NCI-H2081 (cell line): ENCODE measurements at regions not wholly inside any gene's neighbourhood (a gene's known extent, or its start where the extent isn't known, plus 50 kb on each side); places are given as distances from the start of the nearest gene placed in this dataset.
"Not testable (repeated sequence)": the region's sequence is repeated elsewhere in the genome, so short reads cannot be mapped to it uniquely, and the experiment has no call there.

Experiments
- DNase-seq, 2 experiments: peaks; one replicate each; lab custom pipeline; 2025; lab: John Stamatoyannopoulos, UW

DNA sequence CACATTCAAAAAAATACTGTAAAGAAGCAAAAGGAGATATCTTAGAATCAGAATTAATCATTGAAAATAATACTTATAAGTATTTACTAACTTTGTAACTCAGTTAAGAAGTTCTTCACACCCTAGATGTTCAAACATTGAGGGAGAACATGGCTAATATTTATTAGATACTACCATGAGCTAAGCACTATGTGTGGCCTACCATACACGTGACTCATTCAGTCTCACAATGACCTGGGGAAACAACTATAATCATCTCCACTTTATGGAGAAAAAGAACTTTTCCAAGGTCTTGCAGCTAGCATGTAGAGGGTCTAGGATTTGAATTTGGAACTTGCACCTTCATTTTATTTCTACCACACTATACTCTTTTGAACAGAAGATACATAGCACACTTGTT, 361.9 kb upstream of the CFAP20DC start:
- DNase-seq, result no peak

DNA sequence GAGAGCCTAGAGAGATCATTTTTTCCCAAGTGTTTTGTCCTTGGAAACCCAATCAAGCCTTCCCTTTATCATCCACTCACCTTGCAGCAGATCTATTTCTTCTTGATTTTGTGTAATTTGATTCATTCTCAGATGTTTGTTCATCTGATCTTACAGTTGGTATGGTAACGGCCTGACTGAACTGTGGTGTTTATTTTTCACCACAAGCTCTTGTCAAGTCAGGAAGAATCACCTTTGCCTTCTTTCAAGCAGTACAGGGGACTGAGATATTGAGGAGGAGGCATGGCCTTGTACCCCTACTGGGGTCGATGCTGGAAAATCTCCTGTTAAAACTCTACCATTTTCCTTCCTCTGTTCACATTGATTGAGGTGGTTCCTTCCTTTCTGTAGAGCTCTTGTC, 361.4 kb upstream of the CFAP20DC start:
- DNase-seq, result no peak

DNA sequence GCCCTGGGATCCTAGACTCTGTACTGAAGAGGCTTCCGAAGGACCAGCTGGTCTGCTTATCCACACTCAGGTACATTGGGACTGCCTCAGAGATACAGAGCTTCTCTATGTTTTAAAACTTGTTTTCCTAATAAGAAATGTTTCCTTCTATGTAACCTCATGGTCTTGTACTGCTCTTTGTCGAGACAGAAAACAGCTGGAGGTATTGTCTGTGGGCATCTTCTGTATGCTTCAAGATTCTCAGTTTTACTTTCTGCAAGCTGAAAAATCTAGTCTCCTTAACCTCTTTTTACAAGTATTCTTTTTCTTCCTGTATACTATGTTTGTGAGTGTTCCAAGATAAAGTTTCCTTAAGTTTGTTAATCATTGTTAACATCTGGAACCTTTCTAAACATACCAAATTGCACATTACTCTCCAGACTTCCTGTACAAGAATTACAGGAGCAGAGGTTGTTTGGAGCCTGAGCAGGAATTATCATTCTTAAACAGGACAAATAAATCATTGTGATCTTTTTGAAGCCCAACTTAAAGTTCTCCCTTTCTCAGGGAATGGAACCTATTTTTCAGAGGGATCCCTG, 358.3 kb upstream of the CFAP20DC start:
- no peak for DNase-seq

DNA sequence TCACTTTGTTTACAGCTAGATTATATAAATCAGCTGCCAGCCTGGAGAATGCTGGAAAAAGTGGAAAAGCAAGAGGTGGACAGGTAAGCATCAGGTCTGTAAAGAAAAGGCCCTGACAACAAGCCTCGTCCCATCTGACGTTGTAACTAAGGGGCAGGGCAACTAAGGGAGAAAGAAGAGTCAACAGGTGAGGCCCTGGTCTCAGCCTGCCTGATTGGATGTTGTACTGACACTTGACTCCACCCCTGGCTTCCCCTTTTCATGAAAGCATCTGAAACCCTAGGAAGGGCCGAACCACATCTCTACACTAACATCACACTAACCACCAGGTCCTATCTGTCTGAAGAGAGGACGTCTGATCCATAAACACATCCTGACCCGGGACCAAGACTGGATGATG, 357.6 kb upstream of the CFAP20DC start:
- DNase-seq, result no peak

DNA sequence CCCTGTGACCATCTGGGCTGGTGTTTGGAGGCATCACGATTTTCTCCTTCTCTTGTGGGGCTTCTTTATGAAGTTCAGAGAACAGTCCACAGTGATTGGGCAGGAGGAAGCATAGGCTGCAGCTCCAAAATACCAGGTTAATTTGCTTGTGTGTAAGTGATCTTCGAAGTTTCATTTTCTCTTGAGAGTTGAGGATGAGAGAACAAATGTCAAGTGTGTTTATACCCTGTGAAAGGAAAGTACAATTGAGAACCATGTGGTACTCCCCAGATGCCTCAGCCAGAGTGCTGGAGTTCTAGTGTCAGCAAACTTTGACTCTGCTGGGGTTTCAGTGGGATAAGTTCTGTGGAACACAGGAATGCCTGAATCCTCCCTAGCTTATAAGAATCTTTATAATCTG, 357.1 kb upstream of the CFAP20DC start:
- no peak for DNase-seq

DNA sequence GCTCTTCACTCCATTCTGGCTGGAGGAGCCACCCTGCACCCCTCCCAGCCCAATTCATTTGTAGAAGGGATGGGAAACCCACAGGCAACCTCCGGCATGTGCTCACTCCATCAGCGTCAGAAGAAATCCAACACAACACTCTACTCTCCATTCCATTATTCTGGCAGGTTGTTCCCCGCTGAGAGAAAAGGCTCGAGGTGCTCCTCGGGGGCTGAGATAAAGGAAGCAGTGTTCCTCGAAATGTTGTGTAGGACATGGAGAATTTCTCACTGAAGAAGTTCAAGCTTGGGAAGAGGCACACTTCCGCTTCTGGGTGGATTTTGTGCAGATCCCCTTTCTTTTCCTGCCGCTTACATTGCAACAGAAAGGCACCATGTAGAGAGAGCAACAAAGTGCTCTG, 355.0 kb upstream of the CFAP20DC start:
- no peak for DNase-seq

DNA sequence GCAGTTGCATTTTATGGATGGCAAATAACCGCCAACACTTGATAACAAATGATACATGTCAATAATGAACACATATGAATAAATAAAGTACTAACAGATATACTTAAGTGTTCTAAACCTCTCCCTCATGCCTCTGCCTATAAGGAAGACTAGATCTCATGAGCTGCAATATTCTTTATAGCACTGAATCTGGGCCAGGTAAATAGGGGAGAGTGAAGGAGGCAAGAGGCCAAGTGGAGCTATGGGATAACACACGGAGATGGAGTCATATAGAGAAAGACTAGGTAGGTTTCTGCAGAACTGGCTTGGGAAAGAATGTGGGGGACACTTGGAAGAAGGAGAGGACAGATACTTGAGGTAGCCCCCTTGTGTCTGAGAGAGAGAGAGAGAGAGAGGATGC, 354.2 kb upstream of the CFAP20DC start:
- no peak for DNase-seq

DNA sequence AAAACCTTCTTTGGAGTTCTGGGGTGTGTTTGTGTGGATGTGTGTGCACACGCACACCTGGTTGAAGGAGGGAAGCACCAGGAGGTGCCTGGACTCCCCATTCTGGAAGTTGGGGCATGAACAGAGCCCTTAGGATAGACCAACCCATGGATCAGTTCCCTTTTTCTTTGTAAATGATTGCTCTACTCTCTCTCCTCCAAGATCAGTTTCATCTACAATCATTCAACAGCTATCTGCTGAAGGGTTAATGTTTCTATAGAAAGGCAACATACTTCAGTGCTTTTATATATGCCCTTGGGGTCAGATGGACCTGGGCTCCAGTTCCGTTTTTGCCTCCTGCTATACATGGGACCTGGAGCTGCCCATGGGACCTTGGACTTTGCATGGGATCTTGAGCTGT, 352.1 kb upstream of the CFAP20DC start:
- no peak for DNase-seq

DNA sequence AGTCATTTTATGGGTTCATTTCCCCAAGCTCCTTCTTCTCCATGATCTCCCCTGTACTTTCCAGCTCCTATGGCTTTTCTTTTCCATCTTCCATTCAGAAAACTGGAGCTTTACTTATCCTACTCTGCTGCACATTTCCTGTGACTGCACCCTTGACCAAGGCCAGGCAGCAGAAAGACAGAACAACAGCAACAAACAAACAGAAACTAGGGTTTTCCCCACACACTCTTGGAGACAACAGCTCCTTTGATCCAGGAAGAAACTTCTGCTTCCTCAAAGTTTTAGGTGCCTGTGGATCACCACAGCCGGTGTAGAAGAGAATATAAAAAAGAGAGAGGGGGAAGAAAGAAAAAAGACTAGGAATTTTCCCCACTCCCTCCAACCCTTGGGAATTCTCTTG, 342.3 kb upstream of the CFAP20DC start:
- DNase-seq, result no peak

DNA sequence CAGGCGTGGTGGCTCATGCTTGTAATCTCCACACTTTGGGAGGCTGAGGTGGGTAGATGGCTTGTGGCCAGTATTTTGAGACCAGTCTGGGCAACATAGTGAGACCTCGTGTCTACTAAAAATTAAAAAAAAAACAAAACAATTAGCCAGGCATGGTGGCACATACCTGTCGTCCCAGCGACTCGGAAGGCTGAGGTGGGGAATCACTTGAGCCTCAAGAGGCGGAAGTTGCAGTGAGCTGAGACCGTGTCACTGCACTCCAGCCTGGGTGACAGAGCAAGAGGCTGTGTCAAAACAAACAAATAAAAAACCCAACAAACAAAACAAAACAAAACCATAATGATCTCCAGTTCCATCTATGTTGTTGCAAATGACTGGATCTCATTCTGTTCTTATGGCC, 341.3 kb upstream of the CFAP20DC start:
- no peak for DNase-seq

DNA sequence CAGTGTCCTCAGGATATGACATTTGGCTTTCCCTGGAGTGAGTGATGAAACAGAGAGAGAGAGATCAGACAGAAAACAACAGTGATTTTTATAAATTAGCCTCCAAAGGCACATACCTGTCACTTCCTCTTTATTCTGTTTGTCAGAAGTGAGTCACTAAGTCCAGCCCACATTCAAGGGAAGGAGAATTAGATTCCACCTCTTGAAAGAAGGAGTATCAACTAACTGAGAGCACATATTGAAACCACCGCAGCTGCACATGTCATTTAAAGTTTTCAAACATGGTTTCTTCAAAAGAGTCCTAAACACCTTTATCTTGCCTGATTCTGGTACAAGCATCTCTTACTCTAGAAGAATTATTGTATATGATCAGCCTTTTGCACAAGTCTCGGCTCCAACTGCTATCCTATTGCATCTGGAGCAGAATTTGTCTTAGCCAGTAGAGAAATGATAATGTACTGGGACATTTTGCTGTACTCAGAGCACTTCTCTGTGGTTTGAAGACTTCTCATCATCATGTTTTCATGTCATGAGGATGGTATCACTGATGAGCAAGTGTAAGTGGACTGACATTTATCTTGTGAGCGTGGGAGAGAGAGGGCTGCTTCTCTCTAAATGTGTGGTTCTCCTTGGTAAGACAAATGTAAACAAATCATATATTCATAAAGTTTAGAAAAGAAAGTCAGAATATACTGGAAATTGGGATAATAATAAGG, 338.9 kb upstream of the CFAP20DC start:
- DNase-seq, result no peak

DNA sequence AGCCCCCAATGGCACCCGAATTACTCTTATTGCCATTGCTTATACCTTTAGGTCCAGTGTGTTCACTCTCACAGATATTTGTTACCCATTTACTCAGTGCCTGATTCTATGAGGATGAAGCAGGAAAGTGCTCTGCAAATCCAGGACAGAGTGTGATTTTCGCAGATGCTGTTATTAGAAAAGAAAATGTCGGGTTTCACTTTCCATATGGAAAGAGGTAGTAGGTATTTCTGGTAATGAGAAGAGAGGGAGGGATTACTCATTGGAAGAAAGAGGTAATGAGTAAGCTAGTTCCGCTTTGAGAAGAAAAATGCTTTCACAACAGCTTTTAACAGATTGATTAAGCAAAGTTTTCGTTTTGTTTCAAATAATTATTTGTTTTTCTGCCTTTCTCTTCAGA, 336.3 kb upstream of the CFAP20DC start:
- no peak for DNase-seq

DNA sequence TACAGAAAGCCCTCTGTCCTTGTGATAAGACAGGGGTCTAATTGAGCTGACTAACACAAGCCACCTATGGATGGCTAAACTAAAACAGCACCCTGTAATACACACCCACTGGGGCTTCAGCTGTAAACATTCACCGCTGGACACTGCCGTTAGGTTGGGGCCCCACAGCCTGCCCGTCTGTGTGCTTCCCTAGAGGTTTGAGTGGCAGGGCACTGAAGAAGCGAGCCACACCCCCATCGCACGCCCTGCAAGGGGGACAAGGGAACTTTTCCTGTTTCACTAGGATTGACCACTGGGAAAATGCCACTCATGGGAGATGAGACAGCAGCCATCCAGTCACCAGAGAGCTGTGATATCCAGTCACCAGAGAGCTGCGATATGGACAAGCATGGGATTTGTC, 335.7 kb upstream of the CFAP20DC start:
- no peak for DNase-seq

DNA sequence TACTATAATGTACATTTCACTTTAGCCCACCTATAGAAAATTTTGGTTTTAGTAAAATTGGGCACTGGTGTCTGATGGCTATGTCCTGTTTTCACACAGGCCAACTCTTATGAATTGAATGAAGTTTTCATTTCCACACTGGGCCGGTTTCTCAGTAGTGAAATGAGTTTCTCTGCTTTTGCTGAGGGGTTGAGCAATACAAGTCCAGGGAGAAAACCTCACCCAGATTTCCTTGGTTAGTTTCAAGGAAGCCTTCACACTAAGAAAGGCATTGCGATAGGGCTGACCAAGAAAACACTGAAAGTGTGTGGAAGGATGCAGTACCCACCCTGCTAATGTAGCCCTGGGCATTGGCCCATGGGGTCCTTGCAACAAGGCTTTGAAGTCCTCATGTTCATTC, 331.5 kb upstream of the CFAP20DC start:
- no peak for DNase-seq

DNA sequence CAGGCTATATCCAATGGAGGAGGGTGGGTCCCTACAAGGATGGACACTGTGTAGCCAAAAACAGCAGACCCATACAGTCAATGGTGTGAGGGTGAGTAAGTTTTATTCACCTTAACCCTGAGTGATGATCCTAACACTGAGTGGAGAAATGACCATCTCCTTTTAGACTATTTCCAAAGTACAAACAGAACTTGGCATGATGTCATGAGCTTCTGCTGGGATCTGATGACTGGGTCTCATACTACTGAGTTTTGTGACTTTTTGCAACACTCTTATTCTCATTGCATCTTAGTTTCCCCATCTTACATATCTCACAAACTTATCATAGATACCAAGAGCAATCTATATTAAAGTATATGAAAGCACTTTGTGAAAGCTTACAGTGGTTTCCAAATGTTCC, 330.3 kb upstream of the CFAP20DC start:
- DNase-seq, result no peak

DNA sequence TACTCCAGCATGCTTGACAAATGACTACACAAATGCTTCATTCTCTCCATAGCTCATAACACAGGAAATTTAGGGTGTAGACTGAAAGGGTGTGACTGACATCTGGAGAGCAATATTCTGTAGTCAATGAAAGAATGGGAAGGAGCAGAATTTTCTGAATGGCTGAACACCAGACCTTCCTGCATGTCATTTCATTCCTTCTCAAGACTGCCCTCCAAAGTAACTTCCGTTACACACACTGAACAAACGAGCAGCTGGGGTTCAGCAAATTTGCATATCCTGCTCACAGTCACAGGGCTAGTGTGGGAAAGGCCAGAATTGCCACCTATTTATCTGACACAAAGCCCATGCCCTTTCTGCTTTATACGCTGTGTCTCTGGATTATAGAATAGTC, 325.0 kb upstream of the CFAP20DC start:
- no peak for DNase-seq

DNA sequence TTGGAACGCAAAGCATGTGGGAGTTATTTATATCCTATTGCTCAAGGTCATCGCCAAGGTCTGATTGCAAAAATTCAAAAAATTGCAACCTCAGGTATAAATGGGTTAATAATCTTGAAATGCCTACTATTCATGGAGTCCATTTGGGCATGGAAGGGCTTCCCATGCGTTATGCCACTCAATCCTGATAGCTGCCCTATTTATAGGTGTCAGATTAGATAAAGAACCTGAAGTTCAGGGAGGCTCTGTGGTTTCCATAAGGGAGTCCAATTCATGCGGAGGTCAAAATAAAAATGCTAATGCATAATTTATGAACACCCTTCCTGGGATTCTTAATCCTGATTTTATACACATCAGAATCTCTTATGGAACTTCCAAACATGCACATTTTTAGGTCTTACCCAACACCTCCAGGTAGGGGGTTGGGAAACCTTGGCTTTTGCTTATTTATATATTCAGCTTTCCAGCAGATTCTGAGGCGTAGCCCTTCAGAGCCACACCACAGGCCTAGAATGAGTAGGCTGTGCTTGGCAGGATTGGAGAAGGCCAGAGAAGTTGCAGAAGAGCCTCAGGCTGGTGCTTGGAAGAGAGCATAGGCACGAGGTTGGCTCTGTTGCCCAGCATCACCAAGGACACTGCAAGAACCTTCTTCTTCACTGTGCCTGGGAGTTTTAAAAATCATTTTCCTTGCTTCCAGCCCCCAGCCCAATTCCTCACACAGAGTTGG, 324.4 kb upstream of the CFAP20DC start:
- DNase-seq, result no peak

DNA sequence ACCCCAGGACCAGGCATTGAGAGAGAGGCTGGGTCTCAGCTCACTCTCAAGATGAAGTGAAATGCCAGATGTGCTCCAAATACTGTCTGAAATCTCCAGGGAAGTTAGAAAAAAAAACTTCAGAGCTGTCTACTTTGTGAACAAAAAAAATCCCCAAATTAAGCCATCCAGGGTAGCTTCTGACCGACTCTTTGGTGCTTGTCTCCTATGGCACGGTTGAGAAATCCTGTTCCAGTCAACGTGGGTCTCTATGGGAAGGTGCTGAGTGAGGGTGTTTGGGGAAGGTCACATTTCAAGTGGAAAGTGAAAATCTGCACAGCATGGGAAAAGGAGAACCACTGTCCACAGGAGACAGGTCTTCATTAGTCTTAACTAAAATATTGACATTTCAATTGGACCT, 322.5 kb upstream of the CFAP20DC start:
- no peak for DNase-seq

DNA sequence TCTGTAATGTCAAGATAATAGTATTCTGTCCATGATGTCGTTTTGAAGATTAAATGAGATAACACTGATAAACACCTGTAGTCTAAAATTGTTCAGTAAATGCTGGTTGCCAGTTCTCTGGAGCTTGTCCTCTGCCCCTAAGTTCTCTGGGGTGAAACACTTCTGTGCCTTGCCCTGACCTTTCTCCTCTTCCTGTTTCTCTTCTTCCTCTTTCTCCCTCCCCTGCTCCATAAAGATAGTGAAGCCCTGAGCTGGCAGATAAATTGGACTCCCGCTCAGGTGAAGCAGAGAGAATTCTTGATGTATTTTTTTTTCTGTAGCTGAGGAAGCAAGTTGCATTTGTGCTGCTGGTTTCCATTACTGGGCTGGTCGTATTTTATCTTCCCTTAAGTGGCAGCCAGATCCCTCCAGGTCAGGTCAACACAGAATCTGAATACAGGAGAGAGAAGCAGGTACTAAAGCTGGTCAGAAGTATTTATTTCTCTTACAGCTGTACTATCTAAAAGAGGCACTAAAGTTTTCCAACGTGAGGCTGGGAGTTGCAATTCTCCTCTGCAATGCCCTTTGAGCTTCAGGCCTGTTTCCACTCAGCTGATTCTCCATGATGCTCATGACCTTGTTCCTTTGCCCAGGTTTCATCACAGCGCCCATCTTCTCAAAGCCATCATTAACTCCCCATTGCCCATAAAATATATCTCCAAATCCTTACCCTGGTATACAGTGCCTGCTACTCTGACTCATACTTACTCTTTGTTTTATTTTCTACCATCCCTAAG, 319.3 kb upstream of the CFAP20DC start:
- DNase-seq, result no peak

DNA sequence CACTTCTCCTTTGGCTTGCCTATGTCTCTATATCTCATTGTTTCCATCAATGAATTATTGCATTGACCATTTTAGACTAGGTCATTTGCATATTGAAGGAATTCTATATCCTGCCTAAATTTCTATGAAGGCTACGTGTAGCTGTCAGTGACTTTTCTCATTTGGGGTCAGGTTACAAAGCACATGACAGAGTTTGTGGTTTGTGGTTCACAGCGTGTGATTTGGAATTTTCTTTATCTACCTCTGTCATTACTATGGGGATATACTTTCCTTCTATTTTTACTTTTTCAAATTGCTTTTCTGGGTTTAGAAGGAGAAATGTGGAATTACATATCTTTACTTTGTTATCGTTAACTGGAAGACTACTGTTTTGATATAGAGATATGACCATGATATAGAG, 317.3 kb upstream of the CFAP20DC start:
- no peak for DNase-seq

DNA sequence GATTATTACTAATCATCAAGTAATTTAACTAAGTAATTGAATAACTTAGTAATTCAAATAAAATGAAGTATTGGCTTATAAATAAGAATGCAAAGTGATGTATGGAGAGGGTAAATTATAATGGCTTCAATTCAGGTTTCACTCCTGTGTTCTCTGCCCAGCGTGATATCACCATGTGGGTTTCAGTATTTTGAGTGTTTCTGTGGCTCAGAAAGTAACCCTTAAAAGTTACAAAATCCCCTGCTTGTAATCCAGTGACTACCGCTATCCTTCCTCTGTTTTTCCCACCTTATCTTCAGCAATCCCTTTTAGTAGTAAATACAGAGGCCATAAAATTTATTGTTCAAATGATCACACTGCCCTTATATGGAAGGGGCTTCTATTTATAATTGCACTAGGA, 316.4 kb upstream of the CFAP20DC start:
- no peak for DNase-seq

DNA sequence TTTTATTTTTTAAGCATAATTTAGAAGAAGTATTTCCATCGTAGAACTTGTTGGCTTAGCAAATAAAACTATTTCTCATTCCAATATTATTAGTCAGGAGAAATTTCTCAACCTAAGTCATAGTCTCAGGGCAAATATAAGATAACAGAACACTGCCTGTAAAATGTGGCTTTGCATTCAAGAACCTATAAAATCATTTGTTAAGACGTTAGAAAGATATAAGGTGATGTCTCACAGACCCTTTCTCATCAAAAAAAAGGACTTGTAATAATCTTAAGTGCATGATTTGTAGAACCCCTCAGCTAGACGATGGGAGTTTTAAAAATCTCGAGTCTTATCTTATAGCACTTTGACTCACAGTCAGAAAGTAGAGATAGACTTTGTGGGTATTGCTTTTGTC, 314.7 kb upstream of the CFAP20DC start:
- no peak for DNase-seq

DNA sequence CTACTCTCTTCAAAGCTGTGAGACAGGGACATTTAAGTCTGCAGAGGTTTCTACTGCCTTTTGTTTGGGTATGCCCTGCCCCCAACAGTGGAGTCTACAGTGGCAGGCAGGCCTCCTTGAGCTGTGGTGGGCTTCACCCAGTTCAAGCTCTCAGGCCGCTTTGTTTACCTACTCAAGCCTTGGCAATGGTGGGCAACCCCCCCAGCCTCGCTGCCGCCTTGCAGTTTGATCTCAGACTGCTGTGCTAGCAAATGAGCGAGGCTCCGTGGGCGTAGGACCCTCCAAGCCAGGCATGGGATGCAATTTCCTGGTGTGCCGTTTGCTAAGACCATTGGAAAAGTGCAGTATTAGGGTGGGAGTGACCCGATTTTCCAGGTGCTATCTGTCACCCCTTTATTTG, 310.5 kb upstream of the CFAP20DC start:
- DNase-seq, result not testable (repeated sequence)
